HG02852 (cell line): ENCODE measurements at regions not wholly inside any gene's neighbourhood (a gene's known extent, or its start where the extent isn't known, plus 50 kb on each side); places are given as distances from the start of the nearest gene placed in this dataset.

Experiments used
- ATAC-seq: cut with Tn5 transposase; IDR thresholded peaks from one replicate; pipeline ENCODE4 v1.9.1; 2021; ENCODE audit warnings: mild to moderate bottlenecking, moderate library complexity; ENCODE audit not compliant: unreplicated experiment

DNA sequence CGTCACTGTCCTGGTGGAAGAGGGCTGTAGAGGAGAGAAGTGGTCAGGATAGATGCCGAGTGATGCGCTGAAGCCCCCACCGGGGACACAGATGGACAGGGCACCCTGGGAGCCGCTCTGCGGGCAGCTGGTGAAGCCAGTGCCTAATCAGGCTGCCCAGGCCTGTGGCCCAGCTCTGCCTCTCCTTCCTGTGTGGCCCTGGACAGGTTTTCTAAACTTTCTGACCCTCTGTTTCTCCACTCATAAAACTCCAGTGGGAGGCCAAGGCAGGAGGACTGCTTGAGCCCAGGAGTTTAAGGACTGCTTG, 86.1 kb downstream of the C5orf15 start:
- no peak for ATAC-seq

DNA sequence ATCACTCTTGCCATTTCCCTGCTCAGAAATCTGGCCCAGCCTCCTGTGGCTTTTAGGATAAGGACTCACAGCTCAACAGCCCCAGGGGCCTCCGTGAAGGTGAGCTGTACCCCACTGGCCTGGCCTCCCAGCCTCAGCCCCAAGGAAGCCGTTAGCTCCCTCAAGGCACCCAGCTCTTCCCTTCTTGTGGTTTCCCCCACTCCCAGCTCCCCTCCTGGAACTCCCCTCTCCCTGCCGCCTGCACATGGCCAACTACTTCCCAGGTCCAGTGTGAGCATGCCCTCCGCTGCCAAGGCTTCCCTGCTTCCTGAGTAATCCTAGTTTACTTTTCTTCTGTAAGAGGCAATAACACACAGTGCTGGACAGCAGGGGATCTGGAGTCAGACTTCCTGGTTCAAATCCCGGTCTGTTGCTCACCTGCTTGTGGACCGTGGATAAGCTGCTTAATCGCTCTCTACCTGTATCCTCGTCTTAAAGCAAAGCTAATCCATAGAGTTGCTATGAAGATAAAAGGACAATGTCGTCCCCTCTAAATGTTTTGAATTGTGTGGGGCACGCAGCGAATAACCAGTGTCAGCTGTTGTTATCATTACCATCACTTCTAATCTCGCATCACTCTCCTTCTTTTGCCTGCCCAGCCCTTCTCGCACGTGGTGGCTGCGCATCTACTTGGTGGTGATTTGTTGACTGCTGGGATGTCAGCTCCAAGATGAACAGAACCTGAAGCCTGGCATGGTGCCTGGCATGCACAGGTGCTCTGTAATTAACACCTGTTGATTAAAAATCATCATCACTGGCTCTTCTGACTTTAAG, 86.6 kb downstream of the C5orf15 start:
- no peak for ATAC-seq

DNA sequence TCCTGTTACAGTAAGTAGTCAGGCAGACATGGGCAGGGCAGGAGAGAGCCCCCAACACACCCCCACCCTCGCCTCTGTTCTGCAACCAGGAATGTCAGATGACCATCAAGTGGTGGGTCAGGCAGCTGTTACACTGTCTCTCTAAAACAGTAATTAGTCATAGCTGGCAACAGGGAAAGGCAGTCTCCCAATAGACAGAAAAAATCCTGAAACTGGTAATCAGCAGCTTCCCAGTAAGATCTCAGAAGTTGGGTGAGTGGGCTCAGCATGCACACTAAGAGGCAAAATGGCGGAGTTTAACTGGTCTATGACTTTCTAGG, 90.2 kb downstream of the C5orf15 start:
- no peak for ATAC-seq

DNA sequence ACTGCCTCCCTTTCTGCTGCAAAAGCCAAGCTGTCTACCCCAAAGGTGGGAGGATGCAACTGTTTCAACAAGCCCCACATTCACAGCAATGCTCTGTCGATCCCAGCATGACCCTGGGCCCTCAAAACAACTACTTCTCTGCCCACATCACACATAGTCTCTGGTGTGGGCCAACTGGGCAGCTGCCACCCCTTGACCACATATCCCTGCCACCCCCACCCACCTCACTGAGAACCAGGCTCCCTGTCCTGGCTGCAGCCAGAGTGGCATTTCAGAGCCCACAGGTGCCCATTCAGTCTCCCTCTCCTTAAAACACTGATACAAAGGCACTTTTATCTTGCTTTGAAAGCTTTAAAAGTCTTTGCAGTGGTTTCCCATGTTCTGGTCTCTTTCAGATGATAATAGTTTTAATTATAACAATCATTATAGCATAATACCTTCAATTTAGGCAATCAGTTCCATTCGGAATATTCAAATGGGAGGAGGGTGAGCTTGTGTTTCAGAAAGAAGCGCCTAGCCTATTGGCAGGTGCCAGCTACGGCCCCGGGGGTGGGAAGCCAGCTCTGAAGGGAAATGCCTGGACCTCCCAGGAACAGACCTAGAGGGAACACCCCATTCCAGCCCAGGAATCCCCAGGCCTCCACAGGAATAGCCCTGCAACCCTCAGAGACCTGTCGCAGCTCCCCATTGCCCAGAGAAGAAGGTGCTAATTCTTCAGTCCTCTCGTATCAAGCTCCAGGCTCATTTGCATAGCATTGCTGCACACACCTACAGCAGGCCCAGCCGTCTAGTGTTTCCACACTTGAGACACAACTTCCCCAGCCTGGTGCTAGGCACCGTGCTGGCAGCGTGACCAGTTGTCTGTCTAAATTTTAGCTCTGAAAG, 90.8 kb downstream of the C5orf15 start:
- no peak for ATAC-seq

DNA sequence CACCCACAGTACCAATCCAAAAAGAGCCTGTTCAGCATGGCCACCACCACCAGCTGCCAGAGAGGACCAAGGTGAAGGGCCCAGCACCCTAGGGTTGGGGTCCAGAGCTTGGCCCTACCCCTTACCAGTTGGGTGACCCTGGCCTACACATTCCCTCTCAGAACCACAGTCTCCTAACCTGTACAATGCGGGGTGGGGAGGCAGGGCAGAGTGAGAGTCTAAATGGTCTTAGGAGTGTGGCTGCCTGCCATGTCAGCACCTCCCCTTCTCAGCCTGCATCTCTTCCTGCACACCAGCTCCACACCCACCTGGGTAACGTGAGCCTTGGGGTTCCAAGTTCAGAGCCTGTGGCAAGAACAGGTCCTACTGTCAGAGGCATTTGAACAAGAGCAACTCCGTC, 92.2 kb downstream of the C5orf15 start:
- no peak for ATAC-seq

DNA sequence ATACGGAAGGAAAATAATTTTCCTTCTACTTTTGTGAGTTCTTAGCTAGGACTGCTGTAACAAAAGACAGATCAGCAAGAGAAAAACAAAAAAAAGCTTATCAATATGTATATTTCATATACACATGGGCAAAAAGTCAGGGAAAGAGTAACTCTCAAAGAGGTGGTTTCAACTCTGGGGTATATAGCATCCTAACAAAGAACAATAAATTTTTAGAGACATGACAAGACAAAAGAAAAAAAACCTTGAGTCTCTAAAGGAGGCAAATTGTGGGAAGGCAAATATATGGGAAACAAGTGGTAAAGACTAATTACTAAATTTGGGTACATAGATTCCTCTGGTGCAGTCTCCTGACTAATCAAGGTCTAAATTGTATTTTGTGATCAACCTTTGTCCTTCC, 93.2 kb downstream of the C5orf15 start:
- ATAC-seq: no peak

DNA sequence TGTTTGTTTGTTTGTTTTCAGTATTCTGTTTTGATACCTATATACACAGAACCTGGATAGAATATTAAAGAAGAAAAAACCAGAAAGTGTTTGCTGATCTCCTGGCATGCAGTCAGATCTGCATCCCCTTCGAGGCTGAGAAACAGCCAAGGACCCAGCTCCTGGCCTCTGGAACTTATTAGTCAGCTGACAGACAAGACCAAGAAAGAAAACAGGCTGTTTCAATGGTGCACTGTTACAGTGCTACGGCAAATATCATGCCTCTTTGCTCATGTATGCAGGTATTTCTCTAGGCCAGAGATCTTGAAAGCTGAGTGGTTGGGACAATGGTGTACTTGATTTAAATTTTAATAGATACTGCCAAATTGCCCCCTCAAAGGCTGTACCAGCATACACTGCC, 95.0 kb downstream of the C5orf15 start:
- no peak for ATAC-seq

DNA sequence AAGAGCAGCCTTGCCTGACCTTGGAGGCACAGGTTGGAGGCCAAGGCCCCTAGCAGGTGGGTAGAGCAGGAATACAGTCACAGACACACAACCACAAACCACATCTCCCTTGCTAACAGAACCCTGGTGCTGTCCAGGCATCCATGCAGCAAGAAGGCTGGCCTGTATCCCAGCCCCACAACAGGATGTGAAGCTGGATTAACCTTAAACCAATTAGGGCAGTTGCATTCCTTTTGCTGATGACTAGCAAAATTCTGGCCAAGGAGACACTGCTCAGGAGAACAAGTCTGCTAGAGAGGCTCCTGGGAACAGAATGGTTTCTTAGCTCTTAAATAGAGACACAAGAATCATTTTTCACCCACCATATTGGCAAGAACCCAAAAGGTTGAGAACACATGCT, 97.8 kb downstream of the C5orf15 start:
- ATAC-seq: no peak

DNA sequence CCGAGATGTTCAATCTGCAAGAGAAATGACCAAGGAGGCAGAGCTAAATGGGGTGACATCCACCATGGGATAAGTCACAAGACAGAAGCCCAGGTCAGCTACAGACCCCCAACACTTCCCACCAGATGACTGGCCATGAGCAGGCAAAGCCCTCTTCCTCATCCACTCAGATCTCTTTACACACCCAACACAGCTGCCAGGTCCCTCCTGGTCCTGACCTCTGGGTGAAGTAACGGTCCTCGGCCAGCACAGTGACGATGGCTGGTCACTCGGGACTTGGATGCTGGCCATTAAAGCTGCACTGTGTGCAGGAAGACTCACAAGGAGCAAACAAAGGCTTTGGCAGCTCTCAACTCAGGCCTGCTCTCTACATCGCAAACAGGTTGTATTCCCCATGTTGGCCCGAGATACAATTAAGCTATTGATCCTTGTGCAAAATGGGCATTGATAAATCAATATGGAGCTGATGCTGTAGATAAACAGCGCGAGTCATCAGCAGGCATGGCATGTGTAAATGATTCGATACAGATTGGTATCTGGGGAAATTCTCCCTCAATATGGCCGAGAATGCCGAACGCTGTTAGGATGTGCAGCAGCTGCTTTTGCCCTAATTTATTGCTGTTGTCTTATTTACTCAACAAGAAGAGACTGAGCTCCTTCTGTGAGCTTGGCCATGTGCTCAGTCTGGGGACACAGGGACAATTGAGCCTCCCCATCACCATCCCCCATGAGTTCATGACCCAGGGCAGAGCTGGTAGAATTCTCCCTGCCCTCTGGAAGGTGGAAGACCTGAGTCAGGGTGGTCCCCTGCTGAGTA, 98.7 kb downstream of the C5orf15 start:
- no peak for ATAC-seq

DNA sequence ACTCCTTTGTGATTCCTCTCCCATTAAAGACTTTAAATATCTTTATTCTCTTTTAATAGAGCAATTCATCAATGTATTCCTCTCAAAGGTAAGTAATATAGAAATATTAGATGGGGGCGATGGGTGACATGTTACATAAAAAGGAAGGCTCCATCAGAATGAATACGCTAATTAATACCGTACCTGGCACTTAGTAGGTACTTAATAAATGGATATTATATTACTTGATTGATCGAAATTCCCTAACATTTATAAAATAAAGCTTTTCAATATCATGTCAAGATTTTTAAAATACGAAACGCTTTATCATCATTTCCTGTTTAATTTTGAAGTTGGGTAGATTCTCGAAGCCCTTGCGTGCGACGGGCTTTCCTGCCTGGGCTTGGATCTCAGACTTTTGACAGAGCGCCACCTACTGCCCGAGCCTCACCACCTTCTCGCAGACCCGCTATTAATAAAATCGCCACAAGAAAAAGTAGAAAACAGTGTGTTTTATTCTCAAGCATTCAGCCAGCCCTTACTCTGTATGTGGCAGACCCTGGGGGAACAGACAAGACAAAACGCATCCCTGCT, 99.4 kb downstream of the C5orf15 start:
- no peak for ATAC-seq

DNA sequence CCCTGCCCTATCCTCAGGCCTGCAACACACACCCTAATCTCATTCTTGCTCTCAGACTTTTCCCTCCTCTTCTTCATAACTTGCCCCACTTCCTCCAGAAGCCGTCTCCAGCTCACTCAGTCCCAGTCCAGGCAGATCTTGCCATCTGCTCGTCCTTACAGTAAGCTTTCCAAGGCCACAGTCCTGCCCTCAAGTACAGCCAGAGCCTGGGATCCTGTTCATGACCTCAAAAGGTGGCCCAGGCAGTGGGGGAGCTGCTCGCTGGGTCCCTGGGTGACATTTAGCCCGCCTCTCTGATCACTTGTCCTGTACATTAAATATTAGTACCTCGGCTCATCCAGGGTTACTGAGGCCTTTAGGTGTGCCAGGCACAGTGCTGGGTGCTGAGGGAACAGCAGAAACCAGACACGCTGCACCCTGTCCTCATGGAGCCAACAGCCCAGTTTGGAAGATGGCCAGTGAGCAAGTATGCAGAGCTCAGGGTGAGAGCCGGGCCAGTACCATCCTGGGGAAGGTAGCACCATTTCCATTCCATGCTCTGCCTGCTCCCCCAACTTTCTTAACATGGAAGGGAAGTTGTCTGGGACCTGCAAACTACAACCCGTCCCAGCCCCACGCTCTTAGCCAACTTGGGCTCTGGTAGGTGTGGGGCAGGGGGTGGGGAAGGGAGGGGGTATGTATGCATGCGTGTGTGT, 100.4 kb downstream of the C5orf15 start:
- no peak for ATAC-seq

DNA sequence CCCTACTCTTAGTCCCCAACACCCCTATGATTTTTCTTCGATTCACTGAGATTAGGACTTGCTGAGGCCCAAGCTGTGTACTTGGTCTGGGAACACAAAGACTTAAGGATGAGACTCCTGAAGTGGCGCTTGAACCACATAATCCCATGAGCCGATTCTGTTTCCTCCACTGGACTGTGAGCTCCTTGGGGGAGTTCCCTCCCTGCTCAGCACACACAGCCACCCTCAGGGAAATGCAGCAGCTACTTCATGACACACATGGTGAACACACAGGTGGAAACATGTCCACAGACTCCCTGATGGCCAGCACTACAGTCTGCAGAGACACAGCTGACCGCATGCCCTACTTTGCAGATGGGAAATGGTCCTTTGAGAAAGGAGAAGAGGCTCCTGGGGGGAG, 101.1 kb downstream of the C5orf15 start:
- ATAC-seq: no peak

DNA sequence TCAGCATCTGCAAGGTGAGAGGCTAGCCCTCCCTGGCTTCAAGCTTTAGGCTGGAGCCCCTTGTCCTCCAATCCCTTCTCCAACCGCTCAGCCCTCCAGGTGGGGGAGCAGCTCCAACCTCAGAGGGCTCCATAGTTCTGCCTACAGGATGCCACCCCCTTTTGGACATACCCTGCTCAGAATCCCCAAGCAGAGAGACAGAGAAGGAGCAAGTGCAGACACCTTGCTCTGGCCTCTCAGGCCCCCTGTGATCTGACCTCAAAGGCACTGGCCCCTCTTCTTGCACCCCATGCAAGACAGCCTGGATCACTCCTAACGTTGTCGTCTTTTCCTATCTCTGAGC, 101.6 kb downstream of the C5orf15 start:
- no peak for ATAC-seq

DNA sequence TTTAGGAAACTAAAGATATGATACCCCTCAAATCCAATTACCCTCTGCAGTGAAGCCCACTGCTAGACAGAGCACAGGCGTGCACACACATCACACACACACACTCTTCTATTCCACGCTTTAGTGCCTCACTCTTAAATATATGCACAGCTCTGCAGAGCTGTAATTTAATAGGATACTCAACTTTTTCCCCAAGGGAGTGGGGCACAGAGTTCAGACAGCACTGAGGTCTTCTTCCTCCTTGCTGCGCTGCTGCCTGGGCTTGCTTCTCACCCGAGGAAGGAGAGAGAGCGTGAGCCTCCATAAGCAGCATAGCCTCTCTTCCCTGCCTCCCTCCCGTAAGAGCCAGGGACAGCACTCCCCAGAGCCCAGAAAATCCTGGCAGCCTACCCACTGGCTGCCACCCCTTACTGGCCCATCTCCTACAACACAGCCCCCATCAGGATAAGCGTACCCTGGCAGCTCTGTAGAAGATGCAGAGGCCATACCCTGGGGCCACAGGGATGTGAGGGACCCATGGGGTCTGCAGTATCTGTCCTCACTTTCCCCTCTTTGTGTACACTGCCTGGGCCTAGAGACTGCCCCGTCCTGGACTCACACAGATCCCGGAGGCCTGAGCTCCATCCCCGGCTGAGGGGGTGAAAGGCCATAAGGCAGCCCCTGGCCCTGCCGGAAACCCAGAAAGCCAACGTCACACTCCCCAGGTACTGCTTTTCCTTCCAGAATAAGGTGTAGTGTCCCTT, 102.1 kb downstream of the C5orf15 start:
- ATAC-seq: no peak

DNA sequence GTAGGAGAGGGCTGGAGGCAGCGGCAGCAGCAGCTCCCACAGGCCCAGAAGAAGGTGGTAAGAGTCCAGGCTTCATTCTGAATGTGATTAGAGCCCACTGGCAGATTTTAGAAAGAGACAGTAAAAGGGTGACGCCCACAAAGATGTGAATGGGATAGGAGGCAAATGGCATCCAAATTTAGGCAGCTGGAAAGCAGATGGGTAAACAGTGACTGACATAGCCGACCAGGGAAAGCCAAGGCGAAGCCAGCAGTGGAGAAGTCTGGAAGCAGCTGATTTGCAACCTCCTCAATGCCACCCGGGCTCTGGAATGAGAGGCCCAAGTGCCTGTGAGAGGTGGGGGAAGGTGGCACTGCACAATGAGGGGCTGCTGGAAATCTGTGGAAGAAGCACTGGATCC, 103.3 kb downstream of the C5orf15 start:
- ATAC-seq: no peak

DNA sequence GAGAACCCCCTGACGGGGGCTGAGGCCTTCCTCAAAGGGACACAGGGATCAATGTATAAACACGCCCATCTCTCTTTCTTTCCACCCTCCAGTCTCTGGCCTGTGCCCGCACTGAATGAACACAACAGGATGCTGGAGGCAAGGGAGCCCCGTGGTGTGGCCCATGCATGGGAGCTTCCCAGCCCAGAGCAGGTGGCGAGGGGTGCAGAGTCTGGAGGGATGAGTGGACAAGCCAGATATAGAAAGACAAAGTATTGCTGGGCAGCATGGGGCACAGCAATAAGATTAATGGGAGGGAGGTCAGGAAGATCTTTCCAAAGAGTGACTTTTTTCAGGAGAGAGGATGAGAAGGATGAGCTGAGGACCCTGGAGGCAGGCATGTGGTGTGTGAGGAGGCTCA, 103.7 kb downstream of the C5orf15 start:
- no peak for ATAC-seq

DNA sequence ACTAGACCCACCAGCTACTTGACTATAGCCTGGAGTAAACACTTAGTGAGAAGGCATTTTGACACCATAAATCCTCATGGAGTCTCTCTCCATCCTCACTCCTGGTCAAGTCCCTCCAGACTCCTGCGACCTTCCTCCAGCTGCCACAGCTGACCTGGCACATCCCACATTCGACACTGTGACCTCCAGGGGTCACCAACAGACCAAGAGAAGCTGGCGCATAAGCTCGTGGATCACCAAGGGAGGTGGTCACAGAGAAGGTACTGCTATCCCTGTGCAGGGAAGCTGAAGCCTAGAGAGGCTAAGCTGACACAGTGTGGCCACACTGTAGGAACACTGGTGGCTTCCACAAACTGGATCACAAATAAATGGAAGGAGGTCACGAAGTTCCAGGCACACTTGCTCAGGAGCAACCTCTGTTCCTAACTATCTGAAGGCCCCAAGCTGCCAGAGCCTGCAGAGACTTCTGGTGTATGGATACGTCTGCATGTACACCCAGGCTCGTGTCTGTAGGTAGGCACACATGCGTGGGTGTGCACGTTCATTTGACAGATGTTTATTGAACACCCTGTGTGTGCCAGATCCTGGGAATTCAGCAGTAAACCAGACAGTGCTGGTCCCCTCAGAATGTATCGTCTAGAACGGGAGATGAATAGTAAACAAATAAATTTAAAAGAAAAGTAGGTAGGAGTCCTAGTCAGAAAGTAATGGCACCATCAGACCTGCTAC, 104.4 kb downstream of the C5orf15 start:
- ATAC-seq: no peak

DNA sequence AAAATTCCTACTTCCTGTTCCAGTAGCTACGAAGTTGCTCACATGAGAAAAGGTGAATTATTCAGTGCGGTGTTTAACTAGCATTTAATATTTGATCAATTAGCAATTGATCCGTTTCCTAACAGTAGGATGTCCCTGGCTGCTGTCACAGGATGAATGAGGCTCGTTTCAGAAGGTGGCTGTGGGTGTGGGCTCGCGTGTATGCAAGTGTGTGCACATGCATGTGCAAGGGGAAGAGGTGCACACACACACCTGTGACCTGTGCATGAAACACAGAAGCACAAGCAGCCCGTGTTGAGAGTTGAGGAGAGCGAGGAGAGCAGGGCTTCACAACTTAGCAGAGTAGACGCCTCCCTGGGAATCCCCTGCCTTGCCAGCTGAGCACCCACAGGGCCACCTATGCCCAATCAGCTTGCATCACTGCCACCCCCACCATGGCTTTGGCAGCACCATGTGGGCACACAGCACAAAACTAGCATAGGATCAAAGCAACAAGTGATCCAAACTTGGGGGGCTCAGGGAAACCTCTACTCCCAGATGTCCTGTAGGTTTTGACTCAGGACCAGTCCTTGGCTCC, 107.2 kb downstream of the C5orf15 start:
- no peak for ATAC-seq

DNA sequence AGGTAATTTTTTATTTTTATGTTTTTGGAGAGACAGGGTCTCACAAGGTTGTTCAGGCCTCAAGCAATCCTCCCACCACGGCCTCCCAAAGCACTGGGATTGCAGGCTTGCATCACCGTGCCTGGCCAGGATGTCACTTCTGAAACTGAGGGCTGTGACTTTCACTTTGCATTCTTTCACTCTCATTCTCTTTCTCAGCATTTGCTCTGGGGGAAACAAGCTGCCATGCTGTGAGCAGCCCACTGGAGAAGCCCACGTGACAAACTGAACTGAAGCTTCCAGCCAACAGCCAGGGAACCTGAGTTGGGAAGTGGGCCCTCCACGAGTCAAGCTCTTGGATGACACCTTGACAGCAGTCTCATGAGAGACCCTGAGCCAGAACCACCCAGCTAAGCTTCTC, 109.4 kb downstream of the C5orf15 start:
- no peak for ATAC-seq
